LNCaP clone FGC (cell line): ENCODE measurements at regions not wholly inside any gene's neighbourhood (a gene's known extent, or its start where the extent isn't known, plus 50 kb on each side); places are given as distances from the start of the nearest gene placed in this dataset.

Experiments used
- DNase-seq: peaks from one replicate; pipeline ENCODE4 v3.0.0-alpha.2; 2011; ENCODE audit warnings: low read depth
- H3K4me3 ChIP-seq: 2 replicates; pipeline ENCODE4 v1.5.1; 2011; ENCODE audit warnings: mild to moderate bottlenecking, low read depth, low read length, control low read depth
- TF ChIP-seq, protein P1 (sequence below): IDR thresholded peaks from 2 replicates; pipeline ENCODE4 v1.5.1; 2012; ENCODE audit warnings: mild to moderate bottlenecking; ENCODE audit not compliant: control insufficient read depth, insufficient read depth; ENCODE audit errors: extremely low read depth

GRCh38 chr11:13880634-13881033 is 81.9 kb upstream of the SPON1 start:
- no peak overlapping the region for H3K4me3 ChIP-seq
- TF ChIP-seq, protein P1, sequence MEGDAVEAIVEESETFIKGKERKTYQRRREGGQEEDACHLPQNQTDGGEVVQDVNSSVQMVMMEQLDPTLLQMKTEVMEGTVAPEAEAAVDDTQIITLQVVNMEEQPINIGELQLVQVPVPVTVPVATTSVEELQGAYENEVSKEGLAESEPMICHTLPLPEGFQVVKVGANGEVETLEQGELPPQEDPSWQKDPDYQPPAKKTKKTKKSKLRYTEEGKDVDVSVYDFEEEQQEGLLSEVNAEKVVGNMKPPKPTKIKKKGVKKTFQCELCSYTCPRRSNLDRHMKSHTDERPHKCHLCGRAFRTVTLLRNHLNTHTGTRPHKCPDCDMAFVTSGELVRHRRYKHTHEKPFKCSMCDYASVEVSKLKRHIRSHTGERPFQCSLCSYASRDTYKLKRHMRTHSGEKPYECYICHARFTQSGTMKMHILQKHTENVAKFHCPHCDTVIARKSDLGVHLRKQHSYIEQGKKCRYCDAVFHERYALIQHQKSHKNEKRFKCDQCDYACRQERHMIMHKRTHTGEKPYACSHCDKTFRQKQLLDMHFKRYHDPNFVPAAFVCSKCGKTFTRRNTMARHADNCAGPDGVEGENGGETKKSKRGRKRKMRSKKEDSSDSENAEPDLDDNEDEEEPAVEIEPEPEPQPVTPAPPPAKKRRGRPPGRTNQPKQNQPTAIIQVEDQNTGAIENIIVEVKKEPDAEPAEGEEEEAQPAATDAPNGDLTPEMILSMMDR: no peak
- no peak for DNase-seq

DNA sequence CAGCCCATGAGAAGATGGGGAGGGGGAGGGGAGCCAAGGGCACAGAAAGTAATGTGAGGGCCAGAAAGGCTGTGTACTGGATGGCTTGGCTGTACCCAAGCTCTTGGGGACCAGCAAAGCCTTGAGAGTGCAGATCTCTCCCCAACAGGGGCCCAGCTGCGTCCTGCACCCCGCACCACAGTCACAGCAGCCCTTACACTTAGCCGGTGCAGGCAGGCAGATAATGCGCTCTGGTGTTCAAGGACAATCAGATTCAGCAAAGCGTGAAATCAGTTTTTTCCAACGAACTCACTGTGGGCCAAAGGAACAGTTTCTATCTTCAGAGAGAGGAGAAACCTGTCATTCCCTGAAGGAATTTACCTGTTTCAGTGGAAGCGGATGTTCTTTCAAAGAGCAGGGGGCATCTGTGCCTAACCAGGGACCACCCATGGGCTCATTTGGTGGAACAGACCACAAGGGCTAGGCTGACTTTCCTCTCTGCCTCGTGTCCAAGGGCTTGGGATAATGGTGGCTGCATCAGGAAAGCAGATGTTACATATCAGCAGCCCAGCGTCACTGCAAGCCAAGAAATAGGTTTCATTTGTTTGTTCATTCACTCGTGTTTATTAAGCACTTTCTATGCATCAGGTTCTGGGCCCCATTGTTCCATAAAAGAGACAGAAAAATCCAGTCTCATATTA is 81.2 kb upstream of the SPON1 start:
- DNase-seq: no peak
- TF ChIP-seq, protein P1: no peak
- no peak overlapping the region for H3K4me3 ChIP-seq

- no peak overlapping the region for H3K4me3 ChIP-seq
- no peak for DNase-seq
- TF ChIP-seq, protein P1: no peak
These were observed 79.5 kb upstream of the SPON1 start for GRCh38 chr11:13883042-13883441.

- no peak for DNase-seq
- TF ChIP-seq, protein P1: no peak
- no peak overlapping the region for H3K4me3 ChIP-seq
These were observed 78.9 kb upstream of the SPON1 start for GRCh38 chr11:13883589-13883988.

DNA sequence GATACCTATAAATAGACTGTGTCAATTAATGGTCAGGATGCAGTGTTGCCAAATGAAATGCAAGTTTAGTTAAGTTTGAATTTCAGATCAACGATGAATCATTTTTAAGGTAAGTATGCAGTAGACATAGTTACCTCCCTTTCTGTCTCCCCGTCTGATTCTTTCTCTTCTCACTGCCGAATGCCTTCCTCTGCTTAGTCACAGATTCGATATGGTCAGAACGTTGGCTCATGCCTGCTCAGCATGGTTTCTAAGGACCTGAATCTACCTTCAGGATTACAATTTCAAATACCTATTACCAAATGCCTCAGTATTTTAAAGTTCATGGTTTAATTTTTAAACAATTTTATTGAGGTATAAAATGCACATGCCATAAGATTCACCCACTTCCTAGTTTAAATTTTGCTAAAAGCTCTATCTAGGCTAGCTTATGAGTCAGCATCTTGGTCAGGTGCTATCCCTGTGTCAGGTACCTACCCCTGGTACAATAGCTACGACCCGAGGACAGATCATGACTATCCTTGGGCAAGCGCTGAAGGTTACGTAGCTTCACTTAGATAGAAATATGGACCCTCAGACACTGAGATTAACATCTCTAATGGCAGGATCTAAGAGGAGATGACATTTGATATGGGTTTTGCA is 78.2 kb upstream of the SPON1 start:
- DNase-seq: no peak
- no peak overlapping the region for H3K4me3 ChIP-seq
- TF ChIP-seq, protein P1: no peak

GRCh38 chr11:13885083-13885482 is 77.4 kb upstream of the SPON1 start:
- no peak for DNase-seq
- TF ChIP-seq, protein P1: no peak
- H3K4me3 ChIP-seq: no peak overlapping the region
